NB4 (cell line): ENCODE measurements at regions not wholly inside any gene's neighbourhood (a gene's known extent, or its start where the extent isn't known, plus 50 kb on each side); places are given as distances from the start of the nearest gene placed in this dataset.

Source experiments
- DNase-seq: peaks from one replicate; pipeline ENCODE4 v3.0.0; 2010; ENCODE audit warnings: low read depth
- H3K4me3 ChIP-seq: one replicate; pipeline ENCODE4 v1.5.1; 2011; ENCODE audit warnings: mild to moderate bottlenecking, low read depth, low read length, moderate library complexity
- MYC ChIP-seq: IDR thresholded peaks from 2 replicates; pipeline ENCODE4 v1.6.1; 2011; ENCODE audit warnings: low read depth, low read length
- POLR2A ChIP-seq: IDR thresholded peaks from 2 replicates; pipeline ENCODE4 v1.6.1; 2011; ENCODE audit warnings: mild to moderate bottlenecking; ENCODE audit not compliant: insufficient read length; ENCODE audit errors: extremely low read depth
- TF ChIP-seq, protein P1 (sequence below): IDR thresholded peaks from 2 replicates; pipeline ENCODE4 v1.6.1; 2011; ENCODE audit warnings: low read depth, low read length
- TF ChIP-seq, protein P2 (sequence below): IDR thresholded peaks from one replicate; pipeline ENCODE4 v1.5.1; 2012; ENCODE audit warnings: low read depth, low read length

DNA sequence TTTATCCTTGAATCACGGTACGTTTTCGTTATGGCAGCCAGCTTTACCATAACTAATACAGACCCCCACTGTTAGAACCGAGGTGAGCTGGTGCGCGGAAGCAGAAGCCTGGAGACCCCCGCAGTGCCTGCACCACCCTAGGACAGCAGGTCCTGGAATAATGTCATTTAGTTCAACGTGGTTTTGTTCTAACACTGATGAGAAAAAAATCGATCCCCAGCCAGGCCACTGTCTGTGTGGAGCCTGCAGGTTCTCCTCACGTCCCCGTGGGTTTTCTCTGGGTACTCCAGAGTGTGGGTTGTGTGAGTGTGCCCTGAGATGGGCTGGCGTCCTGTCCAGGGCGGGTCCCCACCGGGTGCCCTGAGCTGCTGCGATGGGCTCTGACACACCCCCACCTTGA is 69.9 kb upstream of the ST3GAL5 start:
- DNase-seq, result no peak
- TF ChIP-seq POLR2A, result no peak
- TF ChIP-seq, protein P1, sequence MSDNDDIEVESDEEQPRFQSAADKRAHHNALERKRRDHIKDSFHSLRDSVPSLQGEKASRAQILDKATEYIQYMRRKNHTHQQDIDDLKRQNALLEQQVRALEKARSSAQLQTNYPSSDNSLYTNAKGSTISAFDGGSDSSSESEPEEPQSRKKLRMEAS, result no peak
- no peak for TF ChIP-seq MYC
- TF ChIP-seq, protein P2, sequence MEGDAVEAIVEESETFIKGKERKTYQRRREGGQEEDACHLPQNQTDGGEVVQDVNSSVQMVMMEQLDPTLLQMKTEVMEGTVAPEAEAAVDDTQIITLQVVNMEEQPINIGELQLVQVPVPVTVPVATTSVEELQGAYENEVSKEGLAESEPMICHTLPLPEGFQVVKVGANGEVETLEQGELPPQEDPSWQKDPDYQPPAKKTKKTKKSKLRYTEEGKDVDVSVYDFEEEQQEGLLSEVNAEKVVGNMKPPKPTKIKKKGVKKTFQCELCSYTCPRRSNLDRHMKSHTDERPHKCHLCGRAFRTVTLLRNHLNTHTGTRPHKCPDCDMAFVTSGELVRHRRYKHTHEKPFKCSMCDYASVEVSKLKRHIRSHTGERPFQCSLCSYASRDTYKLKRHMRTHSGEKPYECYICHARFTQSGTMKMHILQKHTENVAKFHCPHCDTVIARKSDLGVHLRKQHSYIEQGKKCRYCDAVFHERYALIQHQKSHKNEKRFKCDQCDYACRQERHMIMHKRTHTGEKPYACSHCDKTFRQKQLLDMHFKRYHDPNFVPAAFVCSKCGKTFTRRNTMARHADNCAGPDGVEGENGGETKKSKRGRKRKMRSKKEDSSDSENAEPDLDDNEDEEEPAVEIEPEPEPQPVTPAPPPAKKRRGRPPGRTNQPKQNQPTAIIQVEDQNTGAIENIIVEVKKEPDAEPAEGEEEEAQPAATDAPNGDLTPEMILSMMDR, result no peak
- no peak overlapping the region for H3K4me3 ChIP-seq

DNA sequence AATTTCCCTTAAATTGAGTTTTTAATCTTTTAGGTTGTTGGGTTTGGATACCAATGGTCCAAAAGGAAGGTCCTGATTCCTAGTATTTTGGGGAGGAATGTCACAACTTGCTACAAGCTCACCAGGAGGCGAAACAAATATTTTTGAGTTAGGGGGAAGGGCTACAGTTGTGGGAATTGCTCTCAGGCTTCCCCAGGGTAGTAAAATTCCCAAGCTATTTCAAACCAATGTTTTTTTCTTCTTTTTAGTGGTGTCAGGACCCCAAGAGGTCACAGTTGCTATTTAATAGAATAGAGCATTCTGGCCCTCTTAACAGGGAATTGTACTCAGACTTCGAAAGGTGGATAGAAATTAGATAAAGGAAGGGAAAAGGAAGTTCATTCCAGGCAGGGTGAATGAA is 68.5 kb upstream of the ST3GAL5 start:
- no peak overlapping the region for H3K4me3 ChIP-seq
- TF ChIP-seq MYC, result no peak
- TF ChIP-seq, protein P1, result no peak
- TF ChIP-seq, protein P2, result no peak
- no peak for TF ChIP-seq POLR2A
- DNase-seq, result no peak

DNA sequence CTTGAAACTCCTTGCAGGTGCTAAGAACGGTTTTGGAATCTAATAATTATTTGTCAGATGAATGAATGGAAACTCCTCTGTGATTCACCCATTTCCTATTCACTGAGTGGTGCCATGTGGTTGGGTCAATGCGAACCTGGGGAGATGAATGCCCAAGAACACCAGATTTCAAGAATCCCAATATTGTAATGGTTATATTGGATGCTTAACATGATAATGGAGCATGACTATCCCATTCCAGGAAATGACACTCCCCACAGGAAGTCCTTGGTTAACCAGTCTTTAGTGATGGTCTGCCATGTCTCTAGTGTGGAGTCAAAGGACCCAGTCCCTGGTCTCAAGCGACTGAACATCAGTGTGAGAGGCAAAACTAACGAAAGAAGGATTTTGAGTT is 67.9 kb upstream of the ST3GAL5 start:
- H3K4me3 ChIP-seq, result no peak overlapping the region
- TF ChIP-seq, protein P2, result no peak
- TF ChIP-seq, protein P1, result no peak
- TF ChIP-seq POLR2A, result no peak
- TF ChIP-seq MYC, result no peak
- DNase-seq, result no peak

DNA sequence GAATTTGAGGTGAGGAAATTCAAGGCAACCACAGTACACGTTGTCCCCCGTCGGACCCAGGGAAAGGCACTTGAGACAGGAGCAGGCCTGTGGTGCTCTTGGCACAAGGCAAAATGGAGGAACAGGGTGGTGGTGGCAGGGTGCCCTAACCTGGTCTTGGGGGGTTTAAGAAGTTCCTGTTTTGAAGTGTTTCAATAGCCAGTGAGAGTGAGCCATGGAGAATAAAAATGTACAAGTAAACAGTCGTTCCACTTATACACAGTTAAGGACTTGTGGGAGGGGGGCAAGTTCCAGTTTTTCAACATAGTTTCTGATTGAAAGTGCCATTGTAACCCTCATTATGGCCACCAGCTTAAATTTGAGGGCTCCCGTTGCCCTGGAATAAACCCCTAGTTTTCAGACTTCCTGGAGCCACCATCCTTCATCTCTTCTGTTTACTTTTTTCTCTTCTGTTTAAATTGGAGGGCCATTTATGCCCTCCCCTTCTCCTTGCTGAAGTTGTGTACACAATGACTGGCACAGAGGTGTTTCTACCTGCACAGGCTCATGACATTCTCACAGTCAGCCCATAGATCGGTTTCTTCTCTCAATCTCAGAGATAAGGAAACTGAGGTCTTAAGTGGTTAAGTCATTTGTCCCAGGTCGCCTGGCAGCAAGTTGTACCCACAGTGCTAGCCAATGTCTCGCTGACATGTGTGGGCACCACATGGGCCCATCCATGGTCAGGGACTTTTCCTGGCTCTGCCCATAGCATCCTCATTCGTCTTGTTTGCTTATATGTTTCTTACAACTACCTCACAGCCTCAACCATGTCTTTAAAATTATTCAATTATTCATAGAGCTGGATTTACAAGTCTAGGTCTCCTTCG is 66.0 kb upstream of the ST3GAL5 start:
- TF ChIP-seq MYC (no peak), POLR2A (no peak)
- TF ChIP-seq, protein P1, result no peak
- TF ChIP-seq, protein P2, result no peak
- DNase-seq, result peak; percentile 21
- no peak overlapping the region for H3K4me3 ChIP-seq

DNA sequence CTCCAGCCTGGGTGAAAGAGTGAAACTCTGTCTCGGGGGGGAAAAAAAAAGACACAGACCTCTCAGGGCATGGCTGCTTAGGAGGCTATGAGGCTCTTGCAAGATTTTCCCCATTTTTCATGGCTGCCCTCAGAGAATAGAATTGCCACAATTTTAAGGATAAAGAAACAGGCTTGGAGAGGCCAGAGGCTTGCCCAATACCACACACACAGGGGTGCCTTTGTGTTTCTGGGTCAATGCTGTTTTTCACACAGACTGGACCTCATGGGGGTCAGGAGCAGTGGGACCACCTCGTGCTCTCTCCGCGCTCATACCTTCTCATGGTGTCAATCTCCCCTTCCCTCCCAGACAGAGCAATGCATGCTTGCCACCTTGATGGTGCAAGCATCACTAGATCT is 65.4 kb upstream of the ST3GAL5 start:
- no peak for DNase-seq
- TF ChIP-seq, protein P1, result no peak
- no peak for TF ChIP-seq MYC
- no peak for TF ChIP-seq POLR2A
- TF ChIP-seq, protein P2, result no peak
- no peak overlapping the region for H3K4me3 ChIP-seq
